Mucosa of descending colon (tissue), 3 donors: ENCODE measurements at regions not wholly inside any gene's neighbourhood (a gene's known extent, or its start where the extent isn't known, plus 50 kb on each side); places are given as distances from the start of the nearest gene placed in this dataset.

Source experiments
- ATAC-seq: fragments of 200-7000 bp; cut with Tn5 transposase; one replicate; pipeline ENCODE4 v1.9.1; 2020; ENCODE audit warnings: mild to moderate bottlenecking, moderate library complexity
- DNase-seq, 3 donors: peaks; one replicate each; pipeline ENCODE4 v3.0.0-alpha.2; 2020
- H3K36me3 ChIP-seq: fragments of 200-600 bp; one replicate; pipeline ENCODE4 v1.8.0; 2021; ENCODE audit warnings: low read depth, mild to moderate bottlenecking
- H3K4me1 ChIP-seq: fragments of 200-600 bp; one replicate; pipeline ENCODE4 v1.8.0; 2021; ENCODE audit warnings: low read depth, mild to moderate bottlenecking
- H3K4me3 ChIP-seq: fragments of 200-600 bp; one replicate; pipeline ENCODE4 v1.8.0; 2021; ENCODE audit warnings: mild to moderate bottlenecking
- H3K9me3 ChIP-seq: fragments of 200-600 bp; one replicate; pipeline ENCODE4 v1.8.0; 2021; ENCODE audit warnings: mild to moderate bottlenecking
- CTCF ChIP-seq: fragments of 200-600 bp; IDR thresholded peaks from one replicate; pipeline ENCODE4 v1.8.0; 2022; ENCODE audit warnings: antibody characterized with exemption, mild to moderate bottlenecking
- intact Hi-C, 2 donors: fragments of 100-400 bp; cut with DNase I in 1 of 2; cut with micrococcal nuclease in 1 of 2; formaldehyde crosslinking; loops; one replicate each; pipeline versions ENCODE4 v1.11.0 to v1.11.1; 2022; cut with DNase I, micrococcal nuclease
- donor health status: DM: no; HTN: no; CAD: no; lungs with moderate emphysema.
- donor health status: DM: no; HTN: no; CAD: no.
- donor health status: DM: no; HTN: yes; CAD: no.

- Histone ChIP-seq H3K36me3 (no peaks in the 10 kb centered on the region), H3K9me3 (no peaks in the 10 kb centered on the region), H3K4me3 (no peak overlapping the region), H3K4me1 (no peaks in the 10 kb centered on the region)
- no peak for TF ChIP-seq CTCF
- DNase-seq (no peak), ATAC-seq (no peak)
- intact Hi-C loops, result no loop called here
Observed at GRCh38 chr12:19778797-19779196, 339.5 kb downstream of the AEBP2 start.

GRCh38 chr12:19779395-19780056, 340.2 kb downstream of the AEBP2 start:
- ATAC-seq, result peak; percentile 31

GRCh38 chr12:19780460-19780859, 341.2 kb downstream of the AEBP2 start:
- TF ChIP-seq CTCF, result no peak
- Histone ChIP-seq H3K36me3 (no peaks in the 10 kb centered on the region), H3K4me3 (no peak overlapping the region), H3K9me3 (no peaks in the 10 kb centered on the region), H3K4me1 (no peaks in the 10 kb centered on the region)
- intact Hi-C loops, result no loop called here
- DNase-seq (no peak), ATAC-seq (no peak)

More at GRCh38 chr12:19779395-19780056, 340.2 kb downstream of the AEBP2 start:
- Histone ChIP-seq H3K36me3 (no peaks in the 10 kb centered on the region), H3K4me3 (no peak overlapping the region), H3K4me1 (no peaks in the 10 kb centered on the region), H3K9me3 (no peaks in the 10 kb centered on the region)
- DNase-seq, result no peak
- TF ChIP-seq CTCF, result no peak
- intact Hi-C loops, result no loop called here

DNA sequence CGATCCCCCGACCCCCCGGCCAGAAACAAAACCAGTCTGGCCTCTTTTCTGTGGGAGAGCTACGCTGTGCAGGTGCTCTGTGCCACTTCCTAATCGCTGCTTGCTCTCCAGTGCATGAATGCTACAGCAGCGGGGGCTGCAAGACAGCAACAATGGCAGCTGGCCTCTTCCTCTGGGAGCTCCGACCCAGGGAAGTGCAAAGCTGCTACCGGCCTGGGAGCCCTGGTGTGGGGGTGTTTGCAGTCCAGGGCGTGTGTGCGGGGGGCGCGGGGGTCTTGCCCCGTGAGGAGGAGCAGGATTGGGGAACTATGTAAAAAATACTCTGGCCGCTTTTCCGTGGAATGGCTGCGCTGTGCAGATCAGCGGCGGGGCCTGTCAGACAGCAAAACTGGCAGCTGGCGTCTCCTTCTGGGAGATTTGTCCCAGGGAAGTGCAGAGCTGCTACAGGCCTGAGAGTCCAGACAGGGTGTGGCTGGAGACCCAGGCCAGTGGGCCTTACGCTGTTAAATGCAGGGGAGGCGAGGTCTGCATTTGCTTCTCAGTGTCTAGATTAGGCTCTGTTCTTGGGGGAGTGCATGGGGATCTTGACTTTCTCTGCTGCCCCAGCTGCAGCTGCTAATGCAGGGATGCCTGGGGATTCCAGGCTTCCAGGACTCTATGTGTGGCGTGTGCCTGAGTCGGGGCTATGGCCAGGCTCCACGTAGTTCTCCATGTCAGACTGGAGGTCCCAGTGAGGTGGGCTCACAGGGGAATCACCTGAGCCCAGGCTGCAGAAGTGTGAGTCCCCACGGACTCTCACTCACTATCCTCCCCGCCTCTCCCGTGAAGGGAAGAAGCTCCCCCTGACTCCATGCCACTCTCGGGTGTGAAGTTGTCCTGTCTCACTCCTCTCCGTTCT, 344.5 kb downstream of the AEBP2 start:
- Histone ChIP-seq H3K9me3 (no peaks in the 10 kb centered on the region), H3K4me1 (no peaks in the 10 kb centered on the region), H3K4me3 (no peak overlapping the region), H3K36me3 (no peaks in the 10 kb centered on the region)
- ATAC-seq (no peak), DNase-seq (peak in 1 of 3 donors; percentile 29)
- intact Hi-C loops, result no loop called here
- TF ChIP-seq CTCF, result no peak

DNA sequence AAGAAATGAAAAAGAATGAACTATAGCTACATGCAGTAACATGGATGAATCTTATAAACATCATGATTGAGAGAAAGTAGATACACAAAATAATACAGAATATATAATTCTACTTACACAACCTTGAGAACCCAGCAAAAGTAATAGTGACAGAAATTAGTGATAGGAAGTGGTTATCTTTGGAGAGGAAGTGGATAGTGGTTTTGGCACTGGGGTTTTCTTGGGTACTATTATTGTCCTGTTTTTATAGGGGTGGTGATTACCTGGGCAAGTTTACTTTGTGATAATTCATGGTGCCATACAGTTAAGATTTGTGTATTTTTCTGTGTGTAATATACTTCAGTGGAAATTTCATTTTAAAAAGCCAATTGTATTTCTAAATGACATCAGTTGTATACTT, 352.7 kb downstream of the AEBP2 start:
- Histone ChIP-seq H3K4me3 (no peak overlapping the region), H3K9me3 (no peaks in the 10 kb centered on the region), H3K4me1 (no peaks in the 10 kb centered on the region), H3K36me3 (no peaks in the 10 kb centered on the region)
- no peak for ATAC-seq
- DNase-seq, result no peak
- TF ChIP-seq CTCF, result no peak
- intact Hi-C loops, result no loop called here
